ENCODE measurements at regions not wholly inside any gene's neighbourhood (a gene's known extent, or its start where the extent isn't known, plus 50 kb on each side); places are given as distances from the start of the nearest gene placed in this dataset.
"Not testable (repeated sequence)": the region's sequence is repeated elsewhere in the genome, so short reads cannot be mapped to it uniquely, and the experiment has no call there.

- Mint-ChIP-seq H3K27me3 (no peaks in the 10 kb centered on the region), H3K4me1 (peaks cover 17% of the 10 kb centered on the region), H3K27ac (no peak overlapping the region), H3K9me3 (peaks cover 5 to 7% of the 10 kb centered on the region in 2 donors), H3K4me3 (no peak overlapping the region)
- peak; percentile 45 for ATAC-seq
- DNase-seq, result no peak
Measured at GRCh38 chr2:54047091-54047490, 68.3 kb upstream of the ACYP2 start.

GRCh38 chr2:54042897-54043620 is 72.3 kb upstream of the PSME4 start:
- ATAC-seq (no peak), DNase-seq (no peak)
- Mint-ChIP-seq H3K27me3 (no peaks in the 10 kb centered on the region), H3K4me3 (no peak overlapping the region), H3K27ac (no peak overlapping the region), H3K9me3 (peaks cover 5 to 7% of the 10 kb centered on the region in 2 donors), H3K4me1 (peaks cover 3% of the 10 kb centered on the region)

- no peak for ATAC-seq
- Mint-ChIP-seq H3K9me3 (peaks cover 5 to 7% of the 10 kb centered on the region in 2 donors), H3K4me1 (no peaks in the 10 kb centered on the region), H3K4me3 (no peak overlapping the region), H3K27me3 (no peaks in the 10 kb centered on the region), H3K27ac (peak overlapping the region in 1 of 2 donors; percentile 52)
- no peak for DNase-seq
Measured at GRCh38 chr2:54042341-54042740, 71.5 kb upstream of the PSME4 start.

- H3K27me3 Mint-ChIP-seq, result no peaks in the 10 kb centered on the region
- DNase-seq (peak; percentile 59 to 80), ATAC-seq (peak; percentile 99)
- no peak overlapping the region for H3K27ac Mint-ChIP-seq
- peaks cover 5 to 7% of the 10 kb centered on the region in 2 donors for H3K9me3 Mint-ChIP-seq
- no peaks in the 10 kb centered on the region for H3K4me1 Mint-ChIP-seq
- H3K4me3 Mint-ChIP-seq, result no peak overlapping the region
Measured at GRCh38 chr2:54041135-54041534, 70.3 kb upstream of the PSME4 start.

GRCh38 chr2:54040685-54041084 is 69.9 kb upstream of the PSME4 start:
- Mint-ChIP-seq H3K9me3 (peaks cover 5 to 7% of the 10 kb centered on the region in 2 donors), H3K4me1 (no peaks in the 10 kb centered on the region), H3K27ac (no peak overlapping the region), H3K27me3 (no peaks in the 10 kb centered on the region), H3K4me3 (no peak overlapping the region)
- DNase-seq (no peak), ATAC-seq (no peak)

GRCh38 chr2:54040250-54040649 is 69.5 kb upstream of the PSME4 start:
- Mint-ChIP-seq H3K4me1 (no peaks in the 10 kb centered on the region), H3K27ac (no peak overlapping the region), H3K9me3 (peaks cover 3 to 4% of the 10 kb centered on the region in 2 donors), H3K4me3 (no peak overlapping the region), H3K27me3 (no peaks in the 10 kb centered on the region)
- DNase-seq (no peak), ATAC-seq (no peak)

GRCh38 chr2:54038835-54039234 is 68.0 kb upstream of the PSME4 start:
- Mint-ChIP-seq H3K4me3 (no peak overlapping the region), H3K27me3 (no peaks in the 10 kb centered on the region), H3K9me3 (no peaks in the 10 kb centered on the region), H3K4me1 (no peaks in the 10 kb centered on the region), H3K27ac (peak overlapping the region in 1 of 2 donors; percentile 82)
- no peak for ATAC-seq
- no peak for DNase-seq

GRCh38 chr2:54031288-54031687 is 60.5 kb upstream of the PSME4 start:
- DNase-seq, H3K4me1 Mint-ChIP-seq, H3K27me3 Mint-ChIP-seq, ATAC-seq, H3K27ac Mint-ChIP-seq, H3K4me3 Mint-ChIP-seq: not testable (repeated sequence)
- H3K9me3 Mint-ChIP-seq, result peaks cover 5 to 12% of the 10 kb centered on the region in 2 donors

GRCh38 chr2:54030806-54031205 is 60.0 kb upstream of the PSME4 start:
- no peak overlapping the region for H3K27ac Mint-ChIP-seq
- H3K4me3 Mint-ChIP-seq, result no peak overlapping the region
- H3K9me3 Mint-ChIP-seq, result peaks cover 5 to 14% of the 10 kb centered on the region in 2 donors
- no peaks in the 10 kb centered on the region for H3K27me3 Mint-ChIP-seq
- ATAC-seq, result no peak
- H3K4me1 Mint-ChIP-seq, result peaks cover 6% of the 10 kb centered on the region
- no peak for DNase-seq

GRCh38 chr2:54030396-54030741 is 59.6 kb upstream of the PSME4 start:
- no peak overlapping the region for H3K27ac Mint-ChIP-seq
- H3K9me3 Mint-ChIP-seq, result peaks cover 5 to 18% of the 10 kb centered on the region in 2 donors
- H3K4me3 Mint-ChIP-seq, result no peak overlapping the region
- H3K4me1 Mint-ChIP-seq, result peaks cover 6% of the 10 kb centered on the region
- no peaks in the 10 kb centered on the region for H3K27me3 Mint-ChIP-seq
- ATAC-seq (no peak), DNase-seq (no peak)

- Mint-ChIP-seq H3K4me3 (no peak overlapping the region), H3K27ac (peak overlapping the region in 1 of 2 donors; percentile 30), H3K4me1 (peaks cover 6% of the 10 kb centered on the region), H3K9me3 (peaks cover 5 to 21% of the 10 kb centered on the region in 2 donors), H3K27me3 (no peaks in the 10 kb centered on the region)
- ATAC-seq (no peak), DNase-seq (no peak)
Measured at GRCh38 chr2:54029721-54030395, 59.1 kb upstream of the PSME4 start.

- ATAC-seq, H3K4me1 Mint-ChIP-seq, H3K4me3 Mint-ChIP-seq, H3K27ac Mint-ChIP-seq, DNase-seq, H3K27me3 Mint-ChIP-seq: not testable (repeated sequence)
- H3K9me3 Mint-ChIP-seq, result peaks cover 7 to 21% of the 10 kb centered on the region in 2 donors
Measured at GRCh38 chr2:54025463-54026075, 54.8 kb upstream of the PSME4 start.

GRCh38 chr2:54024576-54024975 is 53.8 kb upstream of the PSME4 start:
- DNase-seq (no peak), ATAC-seq (no peak)
- Mint-ChIP-seq H3K27me3 (no peaks in the 10 kb centered on the region), H3K4me3 (no peak overlapping the region), H3K4me1 (no peaks in the 10 kb centered on the region), H3K9me3 (peaks cover 7 to 21% of the 10 kb centered on the region in 2 donors), H3K27ac (no peak overlapping the region)

GRCh38 chr2:54021702-54022101 is 50.9 kb upstream of the PSME4 start:
- Mint-ChIP-seq H3K4me3 (no peak overlapping the region), H3K27ac (no peak overlapping the region), H3K4me1 (no peaks in the 10 kb centered on the region), H3K27me3 (no peaks in the 10 kb centered on the region), H3K9me3 (peaks cover 7 to 21% of the 10 kb centered on the region in 2 donors)
- ATAC-seq, result no peak
- no peak for DNase-seq

GRCh38 chr2:54020793-54021414 is 50.1 kb upstream of the PSME4 start:
- no peak overlapping the region for H3K27ac Mint-ChIP-seq
- ATAC-seq (no peak), DNase-seq (no peak)
- no peaks in the 10 kb centered on the region for H3K4me1 Mint-ChIP-seq
- no peak overlapping the region for H3K4me3 Mint-ChIP-seq
- H3K27me3 Mint-ChIP-seq, result no peaks in the 10 kb centered on the region
- peaks cover 7 to 21% of the 10 kb centered on the region in 2 donors for H3K9me3 Mint-ChIP-seq

Data from stimulated activated naive CD8-positive, alpha-beta T cell treated with anti-CD3 and anti-CD28 coated beads, Interleukin-15, amount 100 ng/mL, for 72 hours (primary cell).